ENCODE measurements at regions not wholly inside any gene's neighbourhood (a gene's known extent, or its start where the extent isn't known, plus 50 kb on each side); places are given as distances from the start of the nearest gene placed in this dataset.

DNA sequence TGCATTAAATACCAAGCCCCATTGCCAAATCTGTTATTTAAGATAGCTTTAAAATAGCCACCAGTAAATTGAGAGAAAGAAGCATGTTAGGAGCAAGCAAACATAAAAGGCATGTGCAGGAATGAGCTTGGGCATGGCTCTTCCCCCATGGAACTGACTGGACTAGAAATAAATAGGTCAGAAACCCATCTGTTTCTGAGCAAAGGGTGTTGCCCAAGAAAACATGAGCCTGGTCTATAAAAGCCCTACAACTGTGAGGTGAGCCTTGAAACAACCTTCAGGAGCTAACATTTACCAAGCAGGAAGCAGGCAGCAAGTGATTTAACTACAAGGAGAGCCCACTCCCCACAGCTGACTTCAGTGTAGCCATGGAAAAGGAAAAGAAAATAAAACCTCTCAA lies 126.3 kb downstream of the C6orf118 start:
- TF ChIP-seq EZH2phosphoT487 (IDR thresholded peaks at IDR 0.05; ENCODE audit: low read depth, severe bottlenecking, unreplicated experiment), result no peak
- TF ChIP-seq, protein P1, sequence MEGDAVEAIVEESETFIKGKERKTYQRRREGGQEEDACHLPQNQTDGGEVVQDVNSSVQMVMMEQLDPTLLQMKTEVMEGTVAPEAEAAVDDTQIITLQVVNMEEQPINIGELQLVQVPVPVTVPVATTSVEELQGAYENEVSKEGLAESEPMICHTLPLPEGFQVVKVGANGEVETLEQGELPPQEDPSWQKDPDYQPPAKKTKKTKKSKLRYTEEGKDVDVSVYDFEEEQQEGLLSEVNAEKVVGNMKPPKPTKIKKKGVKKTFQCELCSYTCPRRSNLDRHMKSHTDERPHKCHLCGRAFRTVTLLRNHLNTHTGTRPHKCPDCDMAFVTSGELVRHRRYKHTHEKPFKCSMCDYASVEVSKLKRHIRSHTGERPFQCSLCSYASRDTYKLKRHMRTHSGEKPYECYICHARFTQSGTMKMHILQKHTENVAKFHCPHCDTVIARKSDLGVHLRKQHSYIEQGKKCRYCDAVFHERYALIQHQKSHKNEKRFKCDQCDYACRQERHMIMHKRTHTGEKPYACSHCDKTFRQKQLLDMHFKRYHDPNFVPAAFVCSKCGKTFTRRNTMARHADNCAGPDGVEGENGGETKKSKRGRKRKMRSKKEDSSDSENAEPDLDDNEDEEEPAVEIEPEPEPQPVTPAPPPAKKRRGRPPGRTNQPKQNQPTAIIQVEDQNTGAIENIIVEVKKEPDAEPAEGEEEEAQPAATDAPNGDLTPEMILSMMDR (IDR thresholded peaks at IDR 0.05; ENCODE audit: poor library complexity), result no peak
